ENCODE measurements at regions not wholly inside any gene's neighbourhood (a gene's known extent, or its start where the extent isn't known, plus 50 kb on each side); places are given as distances from the start of the nearest gene placed in this dataset.
A peak's percentile ranks its signal among the peaks of the same experiment; 100 is the strongest.

GRCh38 chr15:36449084-36449661 lies 130.3 kb upstream of the CDIN1 start:
- no peaks in the 10 kb centered on the region for H4K20me1 ChIP-seq (ENCODE audit: insufficient read depth)
- intact Hi-C loops (cut with micrococcal nuclease), result no loop called here
- H3K27me3 ChIP-seq (ENCODE audit: insufficient read depth, low read length), result no peaks in the 10 kb centered on the region
- ATAC-seq (peak; percentile 99), DNase-seq (ENCODE audit: low read depth, low spot score) (peak; percentile 83)
- ChIA-PET POLR2A (interaction anchor here (1.1 to 1.3 kb wide), 3 partner anchors 10 to 42 kb away, joined by 3 to 5 read pairs (median 5); no protein-coding TSS in a partner anchor), CTCF (interaction anchor here (0.7 to 1.6 kb wide), 5 partner anchors 42 to 1161 kb away, joined by 3 to 4 read pairs (median 3); no protein-coding TSS in a partner anchor), RAD21 (ENCODE audit: low non-redundant PET in 1 of 2, low total read pairs in 2 of 2, uncharacterized antibody in 2 of 2, unreplicated experiment in 2 of 2) (interaction anchor here in 1 of 2 experiments (0.5 kb wide), 1 partner anchor 698 kb away, joined by 3 read pairs; no protein-coding TSS in a partner anchor)
- no TSS peak for BruUV-seq (replicated peaks)
- H3K27ac ChIP-seq (ENCODE audit: low read depth, low read length), result peak overlapping the region; percentile 34; the same call in 1 of the 2 replicates
- peak overlapping the region; percentile 88 for H2AFZ ChIP-seq (ENCODE audit: low read depth, low read length, poor library complexity, severe bottlenecking)
- peaks cover 17 to 28% of the 10 kb centered on the region in 2 experiments for H3K4me1 ChIP-seq (ENCODE audit: control insufficient read depth in 1 of 2, insufficient read depth in 2 of 2, low read length in 2 of 2)
- no peaks in the 10 kb centered on the region for H3K79me2 ChIP-seq (ENCODE audit: insufficient read depth, low read length)
- peak overlapping the region; percentile 34 for H3K9ac ChIP-seq (ENCODE audit: low read length)
- no peaks in the 10 kb centered on the region for H3K9me2 ChIP-seq (ENCODE audit: insufficient read depth)
- H3K4me2 ChIP-seq (ENCODE audit: low read length), result peak overlapping the region; percentile 69
- no peaks in the 10 kb centered on the region for H3K36me3 ChIP-seq (ENCODE audit: control insufficient read depth in 1 of 2, insufficient read depth in 2 of 2, low read length in 2 of 2)
- H3K4me3 ChIP-seq (replicated peaks in 1 of 2; ENCODE audit: low read depth in 1 of 2, low read length in 2 of 2), result peak overlapping the region in 1 of 2 experiments; percentile 22; a peak in 2 of 4 replicates
- H3K9me3 ChIP-seq (ENCODE audit: control insufficient read depth in 1 of 2, insufficient read depth in 1 of 2, low read depth in 1 of 2, low read length in 2 of 2), result no peaks in the 10 kb centered on the region
- TF ChIP-seq TCF7L2 (IDR thresholded peaks at IDR 0.05; ENCODE audit: borderline replicate concordance, extremely low read depth, insufficient read depth, insufficient read length) (peak; percentile 24), JUND (IDR thresholded peaks at IDR 0.05) (no peak), ATF3 (IDR thresholded peaks at IDR 0.05) (no peak), RAD21 (IDR thresholded peaks at IDR 0.05; ENCODE audit: low read depth) (peak; percentile 53), EZH2phosphoT487 (IDR thresholded peaks at IDR 0.05; ENCODE audit: borderline replicate concordance) (no peak), EGR1 (IDR thresholded peaks at IDR 0.05; ENCODE audit: low read depth) (no peak), YY1 (IDR thresholded peaks at IDR 0.05; ENCODE audit: extremely low read depth, insufficient replicate concordance, low read depth, low read length) (no peak), CTCF (IDR thresholded peaks at IDR 0.05 in 2 of 3, conservative IDR thresholded peaks at IDR 0.05 in 1 of 3; ENCODE audit: borderline replicate concordance in 1 of 3, insufficient read depth in 1 of 3, low read depth in 2 of 3, low read length in 2 of 3) (peak in 2 of 3 experiments; percentile 9 to 15; a peak in 2 of 6 replicates), CEBPB (IDR thresholded peaks at IDR 0.05; ENCODE audit: low read depth) (no peak), ZNF274 (IDR thresholded peaks at IDR 0.05; ENCODE audit: low read depth, low read length) (no peak), ZBTB33 (IDR thresholded peaks at IDR 0.05; ENCODE audit: extremely low read depth, insufficient replicate concordance, low read length) (no peak), EZH2 (IDR thresholded peaks at IDR 0.05) (no peak), POLR2A (IDR thresholded peaks at IDR 0.05; ENCODE audit: borderline replicate concordance, extremely low read depth, insufficient read depth, insufficient read length) (no peak), FOSL1 (IDR thresholded peaks at IDR 0.05; ENCODE audit: low read depth) (no peak), MAX (IDR thresholded peaks at IDR 0.05) (no peak), ELF1 (IDR thresholded peaks at IDR 0.05; ENCODE audit: borderline replicate concordance, low read depth) (no peak), POLR2AphosphoS5 (IDR thresholded peaks at IDR 0.05; ENCODE audit: low read depth, low read length) (no peak), REST (IDR thresholded peaks at IDR 0.05; ENCODE audit: low read depth) (no peak), SRF (IDR thresholded peaks at IDR 0.05; ENCODE audit: low read depth) (no peak)

Data from HCT116 (cell line).